ENCODE measurements at regions not wholly inside any gene's neighbourhood (a gene's known extent, or its start where the extent isn't known, plus 50 kb on each side); places are given as distances from the start of the nearest gene placed in this dataset.

DNA sequence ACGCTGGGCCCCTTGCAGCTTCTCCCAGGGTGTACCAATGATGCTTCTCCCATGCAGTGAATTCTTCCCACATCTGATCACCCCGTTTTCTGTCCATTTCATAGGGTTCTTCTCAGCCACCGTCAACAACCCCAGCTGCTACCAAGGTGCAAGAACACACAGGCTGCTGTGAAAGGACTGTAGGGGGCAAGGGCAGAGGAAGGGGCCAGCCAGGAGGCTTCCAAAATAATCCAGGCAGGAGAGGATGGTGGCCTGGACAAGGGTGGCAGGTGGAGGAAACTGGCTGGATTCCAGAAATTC, 113.3 kb upstream of the WNT4 start:
- H3K4me3 ChIP-seq (replicated peaks; ENCODE audit: low read depth, low read length) = no peak overlapping the region
- no peak for DNase-seq (ENCODE audit: low read depth)
- TF ChIP-seq, protein P1, sequence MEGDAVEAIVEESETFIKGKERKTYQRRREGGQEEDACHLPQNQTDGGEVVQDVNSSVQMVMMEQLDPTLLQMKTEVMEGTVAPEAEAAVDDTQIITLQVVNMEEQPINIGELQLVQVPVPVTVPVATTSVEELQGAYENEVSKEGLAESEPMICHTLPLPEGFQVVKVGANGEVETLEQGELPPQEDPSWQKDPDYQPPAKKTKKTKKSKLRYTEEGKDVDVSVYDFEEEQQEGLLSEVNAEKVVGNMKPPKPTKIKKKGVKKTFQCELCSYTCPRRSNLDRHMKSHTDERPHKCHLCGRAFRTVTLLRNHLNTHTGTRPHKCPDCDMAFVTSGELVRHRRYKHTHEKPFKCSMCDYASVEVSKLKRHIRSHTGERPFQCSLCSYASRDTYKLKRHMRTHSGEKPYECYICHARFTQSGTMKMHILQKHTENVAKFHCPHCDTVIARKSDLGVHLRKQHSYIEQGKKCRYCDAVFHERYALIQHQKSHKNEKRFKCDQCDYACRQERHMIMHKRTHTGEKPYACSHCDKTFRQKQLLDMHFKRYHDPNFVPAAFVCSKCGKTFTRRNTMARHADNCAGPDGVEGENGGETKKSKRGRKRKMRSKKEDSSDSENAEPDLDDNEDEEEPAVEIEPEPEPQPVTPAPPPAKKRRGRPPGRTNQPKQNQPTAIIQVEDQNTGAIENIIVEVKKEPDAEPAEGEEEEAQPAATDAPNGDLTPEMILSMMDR (IDR thresholded peaks at IDR 0.05; ENCODE audit: low read length, missing control alignments) = no peak

GRCh38 chr1:22257290-22258275, 114.7 kb upstream of the WNT4 start:
- TF ChIP-seq, protein P1 (IDR thresholded peaks at IDR 0.05; ENCODE audit: low read length, missing control alignments) = no peak
- no peak overlapping the region for H3K4me3 ChIP-seq (replicated peaks; ENCODE audit: low read depth, low read length)
- DNase-seq (ENCODE audit: low read depth) = no peak

DNA sequence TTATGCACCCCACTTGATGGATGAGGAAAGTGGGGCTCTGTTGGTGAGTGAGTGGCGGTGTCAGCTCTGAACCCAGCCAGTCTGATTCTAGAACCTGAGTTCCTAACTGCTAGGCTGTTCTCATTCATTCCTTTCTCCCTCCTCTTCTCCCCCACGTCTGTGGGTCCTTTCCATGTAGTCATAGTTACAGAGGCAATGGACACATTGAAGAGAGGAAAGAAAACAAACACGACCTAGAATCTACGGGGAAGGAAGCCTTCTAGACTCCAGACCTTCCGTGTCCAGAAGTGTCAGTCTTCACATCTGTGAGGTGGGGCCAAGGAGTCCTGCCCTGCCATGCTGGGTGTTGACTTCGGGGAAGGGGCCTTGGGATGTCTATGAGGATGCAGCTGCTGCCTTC, 115.8 kb upstream of the WNT4 start:
- H3K4me3 ChIP-seq (replicated peaks; ENCODE audit: low read depth, low read length) = no peak overlapping the region
- DNase-seq (ENCODE audit: low read depth) = no peak
- TF ChIP-seq, protein P1 (IDR thresholded peaks at IDR 0.05; ENCODE audit: low read length, missing control alignments) = no peak

DNA sequence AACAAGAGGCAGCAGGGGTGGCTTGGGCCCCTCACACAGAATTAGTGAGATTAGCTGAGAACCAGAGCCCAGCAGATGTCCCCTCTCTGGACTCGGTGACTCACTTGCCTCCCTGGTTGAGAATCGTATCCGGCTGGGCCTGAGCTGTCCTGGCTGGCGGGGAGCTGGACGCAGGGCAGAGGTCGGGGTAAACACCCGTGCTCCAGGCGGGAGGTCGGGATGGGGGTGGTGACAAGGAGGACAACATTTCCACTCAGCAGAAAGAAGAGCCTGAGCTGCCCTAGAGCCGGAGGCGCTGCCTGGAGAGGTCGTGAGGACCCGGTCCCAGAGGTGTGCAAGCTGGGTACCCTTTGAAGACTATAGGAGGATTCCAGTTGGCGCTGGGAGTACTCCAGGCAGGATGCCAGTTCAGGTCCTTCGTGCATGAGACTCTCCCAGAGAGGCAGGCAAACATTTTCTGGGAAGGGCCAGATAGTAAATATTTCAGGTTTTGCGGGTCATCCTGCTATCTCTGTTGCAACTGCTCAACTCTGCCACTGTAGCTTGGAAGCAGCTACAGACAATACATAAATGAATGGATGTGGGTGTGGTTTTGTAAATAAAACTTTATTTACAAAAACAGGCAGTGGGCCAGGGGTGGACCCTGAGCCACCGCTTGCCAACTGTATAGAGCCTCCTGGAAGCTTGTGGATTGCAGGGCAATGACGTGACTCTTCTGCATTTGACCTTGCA, 116.8 kb upstream of the WNT4 start:
- TF ChIP-seq, protein P1 (IDR thresholded peaks at IDR 0.05; ENCODE audit: low read length, missing control alignments) = no peak

DNA sequence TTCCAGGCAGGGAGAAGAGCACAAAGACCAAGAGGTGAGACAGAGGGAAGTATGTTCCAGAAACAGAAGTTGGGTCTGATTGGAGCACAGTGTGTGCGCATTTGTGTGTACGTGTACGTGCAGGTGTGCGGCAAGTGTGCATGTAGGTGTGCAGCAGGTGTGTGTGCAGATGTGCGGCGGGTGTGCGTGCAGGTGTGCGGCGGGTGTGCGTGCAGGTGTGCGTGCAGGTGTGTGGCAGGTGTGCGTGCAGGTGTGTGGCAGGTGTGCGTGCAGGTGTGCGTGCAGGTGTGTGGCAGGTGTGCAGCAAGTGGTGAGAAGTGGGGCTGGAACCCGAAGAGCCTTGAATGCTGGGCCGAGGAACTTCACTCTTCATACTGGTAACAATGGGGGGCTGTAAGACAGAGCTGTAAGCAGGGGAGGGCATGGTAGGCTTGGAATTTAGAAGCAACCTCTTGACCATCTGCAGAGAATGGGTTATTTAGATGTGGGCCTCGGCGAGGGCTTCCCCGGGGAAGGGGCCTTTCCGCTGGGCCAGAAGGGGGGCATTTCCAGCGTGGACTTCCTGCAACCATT, 118.0 kb upstream of the WNT4 start:
- H3K4me3 ChIP-seq (replicated peaks; ENCODE audit: low read depth, low read length) = no peak overlapping the region
- TF ChIP-seq, protein P1 (IDR thresholded peaks at IDR 0.05; ENCODE audit: low read length, missing control alignments) = no peak
- no peak for DNase-seq (ENCODE audit: low read depth)

More for the DNA sequence above, 116.8 kb upstream of the WNT4 start:
- peak; percentile 12 for DNase-seq (ENCODE audit: low read depth)
- no peak overlapping the region for H3K4me3 ChIP-seq (replicated peaks; ENCODE audit: low read depth, low read length)

DNA sequence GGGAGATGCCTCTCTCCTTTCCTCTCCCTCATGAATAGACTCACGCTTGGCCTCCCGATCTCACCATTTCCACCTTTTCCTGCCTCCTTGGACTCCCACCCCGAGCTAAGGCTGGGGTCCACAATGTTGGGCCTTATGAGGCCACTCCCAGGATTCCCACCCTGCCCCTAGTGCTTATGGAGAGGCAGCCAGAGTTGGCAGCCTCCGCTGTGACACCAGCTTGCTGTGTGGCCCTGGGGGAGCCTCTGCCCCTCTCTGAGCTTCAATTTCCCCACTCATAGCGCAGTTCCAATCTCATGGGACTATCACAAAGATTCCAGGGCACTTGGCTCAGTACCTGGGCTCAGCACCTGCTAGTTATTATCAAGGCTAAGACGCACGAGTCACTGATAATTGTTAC, 118.7 kb upstream of the WNT4 start:
- TF ChIP-seq, protein P1 (IDR thresholded peaks at IDR 0.05; ENCODE audit: low read length, missing control alignments) = no peak
- DNase-seq (ENCODE audit: low read depth) = no peak
- no peak overlapping the region for H3K4me3 ChIP-seq (replicated peaks; ENCODE audit: low read depth, low read length)
